Putamen (tissue), 1 donor: ENCODE measurements at regions not wholly inside any gene's neighbourhood (a gene's known extent, or its start where the extent isn't known, plus 50 kb on each side); places are given as distances from the start of the nearest gene placed in this dataset.
"Not testable (repeated sequence)": the region's sequence is repeated elsewhere in the genome, so short reads cannot be mapped to it uniquely, and the experiment has no call there.

Experiments used
- DNase-seq: peaks from one replicate; pipeline ENCODE4 v3.0.0-alpha.2; 2016; ENCODE audit warnings: low spot score

- DNase-seq = no peak
These were observed 164.3 kb downstream of the RFPL4B start for GRCh38 chr6:112511441-112511840.

DNA sequence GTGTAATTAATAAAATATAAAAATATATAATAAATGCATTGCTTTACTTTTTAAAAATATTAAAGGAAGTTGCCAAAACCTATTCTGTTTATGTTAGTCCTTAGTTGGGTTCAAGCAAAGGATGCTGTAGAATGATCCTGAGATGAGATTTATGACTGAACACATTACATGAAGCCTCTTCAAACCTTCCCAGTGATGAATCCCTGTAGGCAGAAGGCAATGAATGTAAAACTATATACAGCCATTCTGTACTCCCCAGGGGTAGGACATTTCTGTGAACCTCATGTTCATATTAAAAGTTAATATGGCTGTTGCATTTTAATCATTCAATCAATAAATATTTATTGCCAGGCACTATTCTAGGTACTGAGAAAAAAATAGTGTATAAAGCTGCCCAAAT, 166.0 kb downstream of the RFPL4B start:
- no peak for DNase-seq

GRCh38 chr6:112522587-112522986, 175.5 kb downstream of the RFPL4B start:
- no peak for DNase-seq

DNA sequence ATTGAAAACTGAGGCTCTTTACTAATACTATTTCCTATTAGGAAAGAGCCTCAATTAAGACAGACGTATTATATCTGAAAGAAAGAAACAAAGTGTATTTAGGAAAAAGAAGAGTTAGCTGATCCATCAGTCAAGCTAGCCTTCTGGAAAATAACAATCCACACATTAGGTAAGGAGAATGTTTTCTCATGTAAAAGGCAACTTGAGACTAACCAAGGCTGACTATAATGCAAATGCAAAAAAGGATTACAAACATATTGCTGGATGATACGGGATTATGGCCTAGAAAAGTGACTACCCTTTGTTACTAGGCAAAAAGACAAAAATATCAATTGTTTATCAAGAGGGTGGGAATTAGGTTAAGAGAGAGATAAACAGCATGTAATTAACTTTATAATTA, 176.9 kb downstream of the RFPL4B start:
- no peak for DNase-seq

GRCh38 chr6:112525749-112526148, 178.6 kb downstream of the RFPL4B start:
- DNase-seq = no peak

- no peak for DNase-seq
These were observed 179.5 kb downstream of the RFPL4B start for GRCh38 chr6:112526594-112526993.

DNA sequence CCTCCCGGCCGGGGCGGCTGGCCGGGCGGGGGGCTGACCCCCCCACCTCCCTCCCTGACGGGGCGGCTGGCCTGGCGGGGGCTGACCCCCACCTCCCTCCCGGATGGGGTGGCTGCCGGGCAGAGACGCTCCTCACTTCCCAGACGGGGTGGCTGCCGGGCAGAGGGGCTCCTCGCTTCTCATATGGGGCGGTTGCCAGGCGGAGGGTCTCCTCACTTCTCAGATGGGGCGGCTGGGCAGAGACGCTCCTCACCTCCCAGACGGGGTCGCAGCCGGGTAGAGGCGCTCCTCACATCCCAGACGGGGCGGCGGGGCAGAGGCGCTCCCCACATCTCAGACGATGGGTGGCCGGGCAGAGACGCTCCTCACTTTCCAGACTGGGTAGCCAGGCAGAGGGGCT, 181.2 kb downstream of the RFPL4B start:
- DNase-seq = not testable (repeated sequence)

DNA sequence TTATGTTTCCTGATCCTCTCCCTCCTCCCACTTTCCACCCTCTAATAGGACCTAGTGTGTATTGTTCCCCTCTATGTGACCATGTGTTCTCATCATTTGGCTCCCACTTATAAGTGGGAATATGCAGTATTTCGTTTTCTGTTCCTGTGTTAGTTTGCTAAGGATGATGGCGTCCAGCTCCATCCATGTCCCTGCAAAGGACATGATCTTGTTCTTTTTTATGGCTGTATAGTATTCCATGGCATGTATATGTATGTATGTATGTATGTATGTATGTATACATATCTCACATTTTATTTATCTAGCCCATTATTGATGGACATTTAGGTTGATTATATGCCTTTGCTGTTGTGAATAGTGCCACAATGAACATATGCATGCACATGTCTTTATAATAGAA, 188.7 kb downstream of the RFPL4B start:
- DNase-seq = no peak

DNA sequence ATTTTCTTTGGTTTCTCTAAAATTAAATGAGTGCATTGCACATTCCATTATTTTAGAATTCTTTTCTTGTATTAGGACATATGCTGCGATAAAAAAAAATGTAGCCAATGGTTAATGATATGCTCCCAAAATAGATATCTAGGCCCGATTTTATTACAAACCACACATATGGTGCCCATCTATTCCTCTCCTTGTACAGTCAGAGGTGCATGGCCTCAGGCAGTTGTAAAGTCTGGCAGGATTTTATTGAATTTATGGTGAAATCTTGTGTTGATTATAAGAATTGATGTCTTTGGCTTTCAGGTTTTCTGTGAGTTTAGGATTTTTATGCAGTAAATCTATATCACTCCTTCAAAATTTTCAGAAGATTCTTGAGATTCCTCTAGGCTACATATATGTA, 192.2 kb downstream of the RFPL4B start:
- no peak for DNase-seq

DNA sequence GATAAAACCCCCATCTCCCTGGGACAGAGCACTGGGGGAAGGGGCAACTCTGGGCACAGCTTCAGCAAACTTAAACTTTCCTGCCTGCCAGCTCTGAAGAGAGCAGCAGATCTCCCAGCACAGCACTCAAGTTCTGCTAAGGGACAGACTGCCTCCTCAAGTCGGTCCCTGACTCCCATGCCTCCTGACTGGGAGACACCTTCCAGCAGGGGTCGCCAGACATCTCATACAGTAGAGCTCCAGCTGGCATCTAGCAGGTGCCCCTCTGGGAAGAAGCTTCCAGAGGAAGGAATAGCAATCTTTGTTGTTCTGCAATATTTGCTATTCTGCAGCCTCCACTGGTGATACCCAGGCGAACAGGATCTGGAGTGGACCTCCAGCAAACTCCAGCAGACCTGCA, 194.7 kb downstream of the RFPL4B start:
- DNase-seq = not testable (repeated sequence)

DNA sequence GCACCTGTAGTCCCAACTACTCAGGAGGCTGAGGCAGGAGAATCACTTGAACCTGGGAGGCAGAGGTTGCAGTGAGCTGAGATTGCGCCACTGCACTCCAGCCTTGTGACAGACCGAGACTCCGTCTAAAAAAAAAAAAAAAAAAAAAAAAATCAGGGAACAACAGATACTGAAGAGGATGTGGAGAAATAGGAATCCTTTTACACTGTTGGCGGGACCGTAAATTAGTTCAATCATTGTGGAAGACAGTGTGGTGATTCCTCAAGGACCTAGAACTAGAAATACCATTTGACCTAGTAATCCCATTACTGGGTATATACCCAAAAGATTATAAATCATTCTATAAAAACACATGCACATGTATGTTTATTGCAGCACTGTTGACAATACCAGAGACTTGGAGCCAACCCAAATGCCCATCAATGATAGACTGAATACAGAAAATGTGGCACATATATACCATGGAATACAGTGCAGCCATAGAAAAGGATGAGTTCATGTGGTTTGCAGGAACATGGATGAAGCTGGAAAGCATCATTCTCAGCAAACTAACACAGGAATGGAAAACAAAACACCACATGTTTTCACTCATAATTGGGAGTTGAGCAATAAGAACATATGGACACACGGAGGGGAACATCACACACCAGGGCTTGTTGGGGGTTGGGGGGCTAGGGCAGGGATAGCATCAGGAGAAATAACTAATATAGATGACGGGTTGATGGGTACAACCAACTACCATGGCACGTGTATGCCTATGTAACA, 200.4 kb downstream of the RFPL4B start:
- DNase-seq = not testable (repeated sequence)

DNA sequence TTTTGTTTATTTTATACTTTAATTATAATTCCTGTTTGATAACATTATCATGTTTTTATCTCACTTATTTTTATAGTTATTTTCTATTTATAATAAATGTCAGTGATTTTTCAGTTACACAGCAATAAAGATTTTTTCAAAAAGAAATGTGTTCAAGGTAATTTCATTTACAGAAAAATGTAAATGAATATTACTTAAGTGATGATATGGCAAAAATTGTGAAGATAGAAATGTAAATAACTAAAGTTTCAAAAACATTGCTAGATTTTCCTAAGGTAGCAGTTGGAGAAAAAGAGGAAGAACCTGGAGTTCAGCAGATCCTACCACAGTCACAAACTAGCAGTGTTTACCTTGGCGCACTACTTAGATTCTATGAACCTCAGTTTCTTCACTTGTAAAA, 202.6 kb downstream of the RFPL4B start:
- DNase-seq = no peak

- peak; percentile 23 for DNase-seq
These were observed 210.3 kb downstream of the RFPL4B start for GRCh38 chr6:112557435-112557834.

GRCh38 chr6:112557961-112558360, 210.8 kb downstream of the RFPL4B start:
- no peak for DNase-seq

- DNase-seq = no peak
These were observed 213.5 kb downstream of the RFPL4B start for GRCh38 chr6:112560651-112561050.

- DNase-seq = peak; percentile 51
These were observed 215.4 kb downstream of the RFPL4B start for GRCh38 chr6:112562301-112563231.

GRCh38 chr6:112563368-112563767, 216.2 kb downstream of the RFPL4B start:
- DNase-seq = no peak

GRCh38 chr6:112568066-112568465, 220.9 kb downstream of the RFPL4B start:
- no peak for DNase-seq

- peak; percentile 24 for DNase-seq
These were observed 224.5 kb downstream of the RFPL4B start for GRCh38 chr6:112571488-112572270.

DNA sequence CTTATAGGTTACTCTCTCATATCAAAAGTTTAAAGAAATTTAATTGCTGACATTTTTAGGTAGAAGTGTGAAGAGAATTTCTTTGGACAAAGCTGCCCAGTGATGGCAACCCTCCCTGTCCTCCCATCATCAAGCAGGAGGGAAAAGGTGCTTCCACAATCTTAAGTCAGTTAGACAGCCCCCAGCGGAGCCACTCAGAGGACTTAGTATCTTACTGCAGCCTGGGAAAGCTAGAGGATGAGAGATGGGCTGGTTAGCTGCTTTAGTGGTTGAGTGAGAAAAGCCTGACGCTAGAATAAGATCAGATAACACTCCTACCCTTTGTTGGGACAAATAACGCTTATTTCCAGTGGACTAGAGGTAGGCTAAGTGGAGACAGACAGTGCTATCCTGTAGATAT, 227.1 kb downstream of the RFPL4B start:
- DNase-seq = no peak

DNA sequence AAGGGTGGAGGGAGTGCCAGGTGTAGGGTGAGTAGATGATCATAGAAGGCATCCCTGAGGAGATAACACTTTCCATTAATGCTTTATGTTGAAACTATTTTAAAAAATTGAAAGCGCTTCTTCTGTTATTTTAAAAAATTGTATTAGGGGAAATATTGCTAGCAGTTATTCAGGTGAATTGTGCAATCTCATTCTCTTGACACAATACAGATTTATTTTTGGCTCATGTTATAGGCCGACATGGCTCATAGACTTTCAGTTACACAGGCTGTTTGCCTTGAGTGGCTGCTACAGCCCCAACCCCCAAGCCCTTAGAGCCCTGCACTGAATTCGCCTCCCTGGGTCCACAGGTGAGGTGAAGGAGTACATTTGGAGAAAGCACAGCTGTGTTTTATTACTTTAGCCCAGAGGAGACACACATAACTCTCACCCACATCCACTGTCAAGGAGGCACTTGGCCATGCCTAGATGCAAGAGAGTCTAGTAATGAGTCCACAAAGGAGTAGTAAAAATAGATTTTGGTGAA, 228.2 kb downstream of the RFPL4B start:
- DNase-seq = no peak

DNA sequence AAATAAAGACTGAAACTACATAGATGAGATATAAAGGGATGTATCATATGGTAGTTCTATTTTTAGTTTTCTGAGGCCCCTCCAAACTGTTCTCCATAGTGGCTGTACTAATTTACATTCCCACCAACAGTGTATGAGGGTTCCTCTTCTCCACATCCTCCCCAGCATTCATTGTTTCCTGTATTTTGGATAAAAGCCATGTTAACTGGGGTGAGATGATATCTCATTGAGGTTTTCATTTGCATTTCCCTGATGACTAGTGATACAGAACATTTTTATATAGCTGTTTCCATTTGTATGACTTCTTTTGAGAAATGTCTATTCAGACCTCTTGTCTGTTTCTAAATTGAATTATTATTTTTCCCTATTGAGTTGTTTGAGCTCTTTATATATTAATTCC, 229.3 kb downstream of the RFPL4B start:
- no peak for DNase-seq
